Hepatocyte (in vitro differentiated cells): ENCODE measurements at regions not wholly inside any gene's neighbourhood (a gene's known extent, or its start where the extent isn't known, plus 50 kb on each side); places are given as distances from the start of the nearest gene placed in this dataset.

Experiments
- EZH2 ChIP-seq: fragments of 200-600 bp; sonication (generic); IDR thresholded peaks from 2 replicates; pipeline ENCODE4 v1.6.1; 2016; ENCODE audit warnings: antibody characterized with exemption, mild to moderate bottlenecking, borderline replicate concordance
- EZH2phosphoT487 ChIP-seq: fragments of 200-600 bp; sonication (generic); IDR thresholded peaks from one replicate; pipeline ENCODE4 v1.6.1; 2018; ENCODE audit warnings: antibody characterized with exemption, mild to moderate bottlenecking, low read depth, moderate library complexity; ENCODE audit not compliant: unreplicated experiment, severe bottlenecking
- TF ChIP-seq, protein P1 (sequence below): fragments of 200-600 bp; sonication (generic); IDR thresholded peaks from 2 replicates; pipeline ENCODE4 v1.5.1; 2016; ENCODE audit warnings: antibody characterized with exemption, mild to moderate bottlenecking; ENCODE audit not compliant: poor library complexity

DNA sequence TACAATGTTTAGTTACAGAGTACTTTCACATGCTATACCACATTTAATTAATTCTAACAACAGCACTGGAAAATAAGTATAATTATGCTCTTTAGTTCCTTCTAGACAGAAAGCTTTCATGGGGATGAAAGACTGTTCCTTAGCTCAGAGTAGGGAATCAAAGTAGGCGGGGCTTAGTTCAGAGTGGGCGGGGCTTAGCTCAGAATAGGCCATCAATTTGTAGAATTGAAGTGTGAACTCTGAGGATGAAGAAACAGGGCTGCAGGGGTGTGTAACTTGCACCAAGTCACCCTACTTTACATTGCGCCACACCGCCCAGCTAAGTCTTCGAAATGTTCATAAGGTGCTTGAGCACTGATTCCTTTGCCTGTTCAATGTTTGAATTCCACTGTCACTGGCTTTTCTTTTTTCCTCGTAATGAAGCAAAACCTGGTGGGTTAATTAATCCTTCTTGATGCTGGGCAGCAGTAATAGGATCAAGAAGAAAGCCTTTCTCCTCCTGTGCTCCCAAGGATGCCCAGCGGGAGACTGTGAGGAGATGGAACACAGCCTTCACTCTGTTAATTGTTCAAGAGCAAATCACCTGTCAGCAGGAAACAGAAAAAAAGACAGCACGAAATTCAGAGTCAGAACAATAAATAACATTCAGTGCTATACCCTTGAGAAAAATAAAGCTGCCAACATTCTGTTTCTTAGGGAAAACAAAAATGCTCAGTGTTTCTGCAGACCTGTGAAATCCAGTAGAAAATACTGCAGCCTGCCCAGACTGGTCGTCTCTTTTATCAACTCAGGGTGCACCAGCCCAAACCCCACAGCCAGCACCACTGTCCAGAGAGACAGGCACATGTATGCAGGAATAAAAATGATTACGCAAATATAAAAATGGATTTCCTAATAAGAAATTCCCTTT, 66.5 kb upstream of the CAMK1G start:
- TF ChIP-seq, protein P1, sequence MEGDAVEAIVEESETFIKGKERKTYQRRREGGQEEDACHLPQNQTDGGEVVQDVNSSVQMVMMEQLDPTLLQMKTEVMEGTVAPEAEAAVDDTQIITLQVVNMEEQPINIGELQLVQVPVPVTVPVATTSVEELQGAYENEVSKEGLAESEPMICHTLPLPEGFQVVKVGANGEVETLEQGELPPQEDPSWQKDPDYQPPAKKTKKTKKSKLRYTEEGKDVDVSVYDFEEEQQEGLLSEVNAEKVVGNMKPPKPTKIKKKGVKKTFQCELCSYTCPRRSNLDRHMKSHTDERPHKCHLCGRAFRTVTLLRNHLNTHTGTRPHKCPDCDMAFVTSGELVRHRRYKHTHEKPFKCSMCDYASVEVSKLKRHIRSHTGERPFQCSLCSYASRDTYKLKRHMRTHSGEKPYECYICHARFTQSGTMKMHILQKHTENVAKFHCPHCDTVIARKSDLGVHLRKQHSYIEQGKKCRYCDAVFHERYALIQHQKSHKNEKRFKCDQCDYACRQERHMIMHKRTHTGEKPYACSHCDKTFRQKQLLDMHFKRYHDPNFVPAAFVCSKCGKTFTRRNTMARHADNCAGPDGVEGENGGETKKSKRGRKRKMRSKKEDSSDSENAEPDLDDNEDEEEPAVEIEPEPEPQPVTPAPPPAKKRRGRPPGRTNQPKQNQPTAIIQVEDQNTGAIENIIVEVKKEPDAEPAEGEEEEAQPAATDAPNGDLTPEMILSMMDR = no peak
- TF ChIP-seq EZH2 (no peak), EZH2phosphoT487 (no peak)
